ENCODE measurements at regions not wholly inside any gene's neighbourhood (a gene's known extent, or its start where the extent isn't known, plus 50 kb on each side); places are given as distances from the start of the nearest gene placed in this dataset.
"Not testable (repeated sequence)": the region's sequence is repeated elsewhere in the genome, so short reads cannot be mapped to it uniquely, and the experiment has no call there.

- Histone ChIP-seq H3K9me3 (no peaks in the 10 kb centered on the region), H3K36me3 (no peaks in the 10 kb centered on the region), H3K4me1 (peaks cover 0 to 23% (median 7%) of the 10 kb centered on the region in 12 donors), H3K4me3 (no peak overlapping the region), H3K27me3 (no peaks in the 10 kb centered on the region), H3K27ac (no peak overlapping the region)
- DNase-seq (no peak), ATAC-seq (no peak)
- 61 to 95% (median 86%) methylated on average over 3 of the region's 3 CpGs for WGBS, 4 donors
- intact Hi-C loops (cut with DNase I), result no loop called here
- no peak for TF ChIP-seq CTCF (IDR thresholded peaks at IDR 0.05)
- TF ChIP-seq POLR2A (IDR thresholded peaks at IDR 0.05), result no peak
Observed at GRCh38 chr12:58421990-58422389, 480.6 kb downstream of the ATP23 start.

- intact Hi-C loops (cut with DNase I), result no loop called here
- no peak for TF ChIP-seq CTCF (IDR thresholded peaks at IDR 0.05)
- no peak for TF ChIP-seq POLR2A (IDR thresholded peaks at IDR 0.05)
- 53 to 74% (median 64%) methylated on average over 1 of the region's 1 CpG for WGBS, 4 donors
- Histone ChIP-seq H3K27ac (peak overlapping the region in 1 of 12 donors; percentile 47), H3K4me3 (no peak overlapping the region), H3K27me3 (no peaks in the 10 kb centered on the region), H3K9me3 (peaks cover 0 to 11% (median 0%) of the 10 kb centered on the region in 12 donors), H3K4me1 (peaks cover 0 to 20% (median 7%) of the 10 kb centered on the region in 12 donors), H3K36me3 (no peaks in the 10 kb centered on the region)
- no peak for DNase-seq
- ATAC-seq, result no peak
Observed at GRCh38 chr12:58424735-58425392, 483.5 kb downstream of the ATP23 start.

- 43 to 51% (median 47%) methylated on average over 6 of the region's 6 CpGs for WGBS, 4 donors
- H3K4me3 ChIP-seq, result no peak overlapping the region
- H3K27me3 ChIP-seq, result no peaks in the 10 kb centered on the region
- H3K36me3 ChIP-seq, result no peaks in the 10 kb centered on the region
- intact Hi-C loops (cut with DNase I), result no loop called here
- peaks cover 0 to 11% (median 0%) of the 10 kb centered on the region in 12 donors for H3K9me3 ChIP-seq
- H3K4me1 ChIP-seq, result peaks cover 0 to 19% (median 7%) of the 10 kb centered on the region in 12 donors
- DNase-seq, result peak in 2 of 5 donors; percentile 19 to 55
- TF ChIP-seq CTCF (IDR thresholded peaks at IDR 0.05), result no peak
- TF ChIP-seq POLR2A (IDR thresholded peaks at IDR 0.05), result no peak
- H3K27ac ChIP-seq, result peak overlapping the region in 1 of 12 donors; percentile 47
- ATAC-seq, result peak in 1 of 4 donors; percentile 52
Observed at GRCh38 chr12:58425481-58426392, 484.4 kb downstream of the ATP23 start.

GRCh38 chr12:58426437-58426836 is 485.1 kb downstream of the ATP23 start:
- Histone ChIP-seq H3K4me1 (peaks cover 0 to 19% (median 7%) of the 10 kb centered on the region in 12 donors), H3K9me3 (peaks cover 0 to 11% (median 0%) of the 10 kb centered on the region in 12 donors), H3K27ac (peak overlapping the region in 1 of 12 donors; percentile 47)
- H3K4me3 ChIP-seq; H3K27me3 ChIP-seq; ATAC-seq; intact Hi-C loops (cut with DNase I); DNase-seq; H3K36me3 ChIP-seq: not testable (repeated sequence)
- WGBS, 4 donors, result 83 to 94% (median 87%) methylated on average over 3 of the region's 3 CpGs
